ENCODE measurements at regions not wholly inside any gene's neighbourhood (a gene's known extent, or its start where the extent isn't known, plus 50 kb on each side); places are given as distances from the start of the nearest gene placed in this dataset.
"Not testable (repeated sequence)": the region's sequence is repeated elsewhere in the genome, so short reads cannot be mapped to it uniquely, and the experiment has no call there.

GRCh38 chr11:135002236-135002635 lies 590.2 kb upstream of the B3GAT1 start:
- DNase-seq (no peak), ATAC-seq (no peak)
- Histone ChIP-seq H3K4me3 (no peak overlapping the region), H3K27ac (no peak overlapping the region), H3K9me3 (no peaks in the 10 kb centered on the region), H3K36me3 (no peaks in the 10 kb centered on the region), H3K27me3 (peaks cover 0 to 11% (median 0%) of the 10 kb centered on the region in 3 donors), H3K4me1 (no peaks in the 10 kb centered on the region)
- no peak for TF ChIP-seq POLR2A (IDR thresholded peaks at IDR 0.05)
- no peak for TF ChIP-seq CTCF (IDR thresholded peaks at IDR 0.05 in 4 of 5, conservative IDR thresholded peaks at IDR 0.05 in 1 of 5)
- intact Hi-C loops (cut with DNase I; ENCODE audit: low total_unique reads) (no loop called here), in situ Hi-C loops (cut with MboI; ENCODE audit: low sequenced_read_pairs in 4 of 4) (no loop called here)

- Histone ChIP-seq H3K9me3 (no peaks in the 10 kb centered on the region), H3K27ac (no peak overlapping the region), H3K4me3 (no peak overlapping the region), H3K4me1 (no peaks in the 10 kb centered on the region), H3K36me3 (no peaks in the 10 kb centered on the region), H3K27me3 (peaks cover 0 to 10% (median 0%) of the 10 kb centered on the region in 3 donors)
- no peak for TF ChIP-seq CTCF (IDR thresholded peaks at IDR 0.05 in 4 of 5, conservative IDR thresholded peaks at IDR 0.05 in 1 of 5)
- intact Hi-C loops (cut with DNase I; ENCODE audit: low total_unique reads), result no loop called here
- in situ Hi-C loops (cut with MboI; ENCODE audit: low sequenced_read_pairs in 4 of 4), result no loop called here
- ATAC-seq (no peak), DNase-seq (no peak)
Observed at GRCh38 chr11:135001581-135001980, 589.5 kb upstream of the B3GAT1 start.

GRCh38 chr11:135001065-135001464 lies 589.0 kb upstream of the B3GAT1 start:
- H3K4me3 ChIP-seq; H3K27me3 ChIP-seq; DNase-seq; ATAC-seq; H3K36me3 ChIP-seq; intact Hi-C loops (cut with DNase I; ENCODE audit: low total_unique reads); H3K9me3 ChIP-seq; H3K4me1 ChIP-seq; H3K27ac ChIP-seq; in situ Hi-C loops (cut with MboI; ENCODE audit: low sequenced_read_pairs in 4 of 4): not testable (repeated sequence)

GRCh38 chr11:134999590-134999989 lies 587.5 kb upstream of the B3GAT1 start:
- Histone ChIP-seq H3K27ac (no peak overlapping the region), H3K9me3 (no peaks in the 10 kb centered on the region), H3K27me3 (no peaks in the 10 kb centered on the region), H3K4me3 (no peak overlapping the region), H3K4me1 (no peaks in the 10 kb centered on the region), H3K36me3 (no peaks in the 10 kb centered on the region)
- in situ Hi-C loops (cut with MboI; ENCODE audit: low sequenced_read_pairs in 4 of 4) (no loop called here), intact Hi-C loops (cut with DNase I; ENCODE audit: low total_unique reads) (no loop called here)
- TF ChIP-seq CTCF (IDR thresholded peaks at IDR 0.05 in 4 of 5, conservative IDR thresholded peaks at IDR 0.05 in 1 of 5) (no peak), POLR2A (IDR thresholded peaks at IDR 0.05) (no peak)
- ATAC-seq, result no peak
- DNase-seq, result no peak

GRCh38 chr11:134997652-134998320 lies 585.7 kb upstream of the B3GAT1 start:
- Histone ChIP-seq H3K36me3 (no peaks in the 10 kb centered on the region), H3K4me1 (no peaks in the 10 kb centered on the region), H3K27ac (no peak overlapping the region), H3K27me3 (no peaks in the 10 kb centered on the region), H3K9me3 (no peaks in the 10 kb centered on the region), H3K4me3 (no peak overlapping the region)
- TF ChIP-seq POLR2A (IDR thresholded peaks at IDR 0.05), result no peak
- no peak for TF ChIP-seq CTCF (IDR thresholded peaks at IDR 0.05 in 4 of 5, conservative IDR thresholded peaks at IDR 0.05 in 1 of 5)
- ATAC-seq (no peak), DNase-seq (no peak)
- in situ Hi-C loops (cut with MboI; ENCODE audit: low sequenced_read_pairs in 4 of 4) (no loop called here), intact Hi-C loops (cut with DNase I; ENCODE audit: low total_unique reads) (no loop called here)
